ENCODE measurements at regions not wholly inside any gene's neighbourhood (a gene's known extent, or its start where the extent isn't known, plus 50 kb on each side); places are given as distances from the start of the nearest gene placed in this dataset.
"Not testable (repeated sequence)": the region's sequence is repeated elsewhere in the genome, so short reads cannot be mapped to it uniquely, and the experiment has no call there.

- not testable (repeated sequence) for DNase-seq
Observed at GRCh38 chr15:22684786-22685185, 101.7 kb upstream of the NIPA1 start.

DNA sequence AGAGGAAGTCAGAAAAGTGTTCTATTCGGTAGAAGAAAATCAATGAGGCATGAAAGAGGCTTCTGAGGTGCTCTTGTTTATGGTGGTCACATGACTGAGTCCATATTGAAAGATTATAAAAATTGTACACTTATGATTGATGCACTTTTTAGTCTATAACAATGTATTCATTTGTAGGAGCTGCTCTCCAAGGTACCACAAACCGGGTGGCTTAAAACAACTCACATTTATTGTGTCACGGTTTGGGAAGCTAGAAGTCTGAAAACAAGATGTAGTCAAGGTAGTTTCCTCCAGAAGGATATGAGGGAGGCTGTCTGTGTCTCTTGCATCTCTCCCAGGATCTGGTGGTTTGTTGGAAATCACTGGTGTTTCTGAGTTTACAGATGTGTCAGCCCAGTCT lies 86.6 kb upstream of the NIPA1 start:
- not testable (repeated sequence) for DNase-seq

DNA sequence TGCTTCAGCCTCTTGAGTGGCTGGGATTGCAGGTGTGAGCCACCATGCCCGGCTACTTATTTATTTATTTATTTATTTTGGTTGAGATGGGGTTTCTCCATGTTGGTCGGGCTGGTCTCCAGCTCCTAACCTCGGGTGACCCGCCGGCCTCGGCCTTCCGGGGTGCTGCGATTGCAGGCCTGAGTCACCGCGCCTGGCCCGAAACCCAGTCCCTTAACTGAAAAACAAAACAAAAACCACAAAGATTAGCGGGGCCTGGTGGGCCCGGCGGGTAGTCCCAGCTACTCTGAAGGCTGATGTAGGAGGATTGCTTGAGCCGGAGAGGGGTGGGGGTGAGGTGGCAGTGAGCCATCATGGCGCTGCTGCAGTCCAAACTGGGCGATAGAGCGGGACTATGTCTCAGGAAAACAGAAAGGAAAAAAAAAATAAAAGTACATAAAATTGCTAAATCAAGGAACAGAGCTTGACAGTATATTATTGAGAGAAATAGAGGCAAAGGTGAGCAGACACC lies 75.6 kb upstream of the NIPA1 start:
- DNase-seq, result not testable (repeated sequence)

DNA sequence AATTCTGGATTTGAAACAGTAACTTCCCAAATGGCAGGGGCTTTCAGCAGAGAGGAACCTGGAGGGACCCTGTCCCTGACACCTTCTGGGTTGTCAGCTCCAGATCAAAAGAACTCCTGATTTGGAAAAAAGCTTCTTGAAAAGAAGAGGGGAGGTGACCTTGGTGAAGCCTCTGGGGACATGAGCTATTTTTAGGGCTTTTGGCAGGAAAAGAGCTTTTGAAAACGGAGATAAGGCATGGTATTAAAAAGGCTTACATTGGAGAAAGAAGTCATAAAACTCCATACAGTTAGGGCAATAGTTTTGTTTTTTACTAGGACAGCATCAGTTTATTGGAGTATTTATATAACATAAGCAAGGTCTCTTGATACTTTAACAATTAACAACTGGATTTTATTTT lies 72.5 kb upstream of the NIPA1 start:
- DNase-seq, result not testable (repeated sequence)

DNA sequence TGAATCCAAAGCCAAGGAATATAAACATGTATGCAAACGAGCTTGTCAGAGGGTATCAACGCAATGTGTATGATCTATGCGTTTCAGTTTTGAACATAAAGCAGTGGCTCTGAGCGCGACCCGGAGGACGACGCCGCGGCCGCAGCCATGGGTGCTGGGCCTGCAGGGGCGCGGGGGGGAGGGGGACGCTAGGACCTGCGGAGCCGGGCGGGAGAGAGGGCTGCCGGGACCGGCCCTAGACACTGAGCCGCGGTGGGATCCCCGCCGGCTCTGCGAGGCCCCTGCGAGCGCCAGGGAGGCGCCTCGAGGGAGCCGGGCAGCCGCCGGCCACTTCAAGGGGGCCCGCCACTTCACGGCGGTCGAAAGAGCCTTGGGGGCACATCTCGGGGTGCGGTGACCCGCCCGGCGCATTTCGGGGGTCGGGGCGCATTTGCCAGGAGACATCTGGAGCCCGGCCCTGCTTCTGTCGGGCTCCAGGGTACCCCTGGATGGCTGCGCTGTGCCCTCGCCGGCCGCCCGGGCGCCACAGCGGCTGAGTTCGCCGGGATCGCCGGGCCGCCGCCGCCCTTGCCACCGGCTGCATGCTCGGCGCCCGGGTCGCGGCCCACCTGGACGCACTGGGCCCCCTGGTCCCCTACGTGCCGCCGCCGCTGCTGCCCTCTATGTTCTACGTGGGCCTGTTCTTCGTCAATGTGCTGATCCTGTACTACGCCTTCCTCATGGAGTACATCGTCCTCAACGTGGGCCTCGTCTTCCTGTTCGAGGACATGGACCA lies 71.9 kb upstream of the NIPA1 start:
- peak; percentile 6 for DNase-seq

DNA sequence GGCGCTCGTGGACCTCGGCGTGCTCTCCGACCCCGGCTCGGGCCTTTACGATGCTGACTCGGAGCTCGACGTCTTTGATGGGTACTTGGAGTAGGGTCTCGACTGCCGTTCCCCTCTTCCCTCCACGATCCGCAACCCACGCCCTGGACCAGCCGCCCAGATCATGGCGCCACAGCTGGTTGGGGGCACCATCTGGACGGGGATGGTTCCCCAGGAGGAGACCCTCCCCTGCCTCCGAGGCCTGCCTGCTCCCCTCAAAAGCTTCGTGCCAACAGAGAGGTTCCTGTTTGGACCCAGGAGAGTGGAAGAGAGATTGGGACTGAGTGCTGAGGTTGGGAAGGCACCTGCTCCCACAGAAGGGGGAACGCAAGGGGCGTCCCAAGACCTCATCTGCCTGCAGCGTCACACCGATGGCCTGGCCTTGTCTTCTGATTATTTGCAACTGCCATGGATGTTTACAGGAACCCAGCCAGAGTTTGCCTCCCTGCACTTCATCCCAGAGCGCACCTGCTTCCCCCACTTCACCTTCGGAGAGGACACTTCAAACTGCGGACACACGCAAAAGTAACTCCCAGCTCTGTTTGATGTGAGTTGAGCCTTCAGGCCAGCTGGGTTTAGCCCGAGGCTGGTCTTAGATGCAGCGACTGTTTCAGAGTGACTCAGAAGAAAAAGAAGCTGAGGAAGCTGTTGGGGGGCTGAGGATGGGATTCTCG lies 71.2 kb upstream of the NIPA1 start:
- peak; percentile 34 for DNase-seq

- not testable (repeated sequence) for DNase-seq
Observed at GRCh38 chr15:22719980-22720379, 66.5 kb upstream of the NIPA1 start.

DNA sequence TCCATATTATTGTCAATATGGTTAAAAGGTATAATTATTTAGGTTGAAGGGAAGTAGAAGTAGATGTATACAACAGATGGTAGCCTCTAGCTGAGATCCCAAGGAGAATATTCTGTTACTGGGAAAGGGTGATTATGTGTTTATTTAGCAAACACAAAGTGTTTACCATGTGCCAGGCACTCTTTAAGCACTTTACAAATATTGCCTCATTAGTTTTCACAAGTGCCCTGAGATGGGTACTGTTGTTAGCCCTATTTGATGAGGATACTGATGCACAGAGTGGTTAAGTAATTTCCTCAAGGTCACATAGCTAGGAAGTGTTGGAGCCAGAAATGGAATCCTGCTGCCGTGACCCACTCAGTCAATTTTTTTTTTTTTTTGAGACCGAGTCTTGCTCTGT lies 60.3 kb upstream of the NIPA1 start:
- DNase-seq, result not testable (repeated sequence)

- not testable (repeated sequence) for DNase-seq
Observed at GRCh38 chr15:22735067-22735466, 51.4 kb upstream of the NIPA1 start.

DNA sequence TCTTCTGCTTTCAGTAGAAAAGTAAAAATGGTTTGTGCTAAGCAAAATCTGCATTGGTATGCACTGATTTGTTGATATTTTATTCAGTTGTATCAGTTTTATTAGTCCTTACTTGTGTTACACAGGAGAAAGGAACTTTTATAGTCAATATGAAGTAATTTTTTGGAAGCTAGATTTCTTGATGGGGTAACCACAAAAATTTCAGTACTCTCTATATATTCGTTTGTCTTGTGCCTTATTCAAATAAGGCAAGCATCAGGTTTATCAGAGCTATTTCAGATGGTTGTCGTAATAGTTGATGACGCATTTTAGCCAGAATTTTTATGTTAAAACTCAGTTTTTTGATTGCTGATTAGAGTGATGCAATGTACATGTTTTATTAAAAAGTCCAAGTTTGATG lies 50.7 kb upstream of the NIPA1 start:
- DNase-seq, result peak; percentile 76

DNA sequence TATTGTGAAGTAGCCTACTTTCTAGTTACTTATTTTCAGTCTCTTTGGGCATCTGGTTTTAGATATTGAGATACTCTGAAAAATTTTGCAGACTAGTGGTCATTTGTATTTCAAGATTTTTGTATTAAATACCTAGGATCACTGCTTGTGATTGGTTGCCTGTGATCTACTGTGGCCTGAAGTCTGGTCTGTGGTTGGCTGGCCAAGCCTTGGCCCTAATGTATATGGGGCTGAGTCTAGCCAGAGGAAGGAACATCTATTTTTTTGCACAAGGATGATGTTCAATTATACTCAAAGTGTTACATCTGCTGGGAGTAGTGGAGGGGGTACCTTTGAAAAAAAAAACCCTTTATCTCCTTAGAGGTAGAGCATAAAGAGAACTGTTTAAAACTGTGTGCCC lies 50.2 kb upstream of the NIPA1 start:
- peak; percentile 14 for DNase-seq
